Upper lobe of left lung (tissue), 6 donors: ENCODE measurements at regions not wholly inside any gene's neighbourhood (a gene's known extent, or its start where the extent isn't known, plus 50 kb on each side); places are given as distances from the start of the nearest gene placed in this dataset.

Experiments used
- ATAC-seq, 2 donors: fragments of 200-7000 bp; cut with Tn5 transposase; one replicate each; pipeline ENCODE4 v1.9.1; 2022; ENCODE audit warnings: mild to moderate bottlenecking in 2 of 2, moderate library complexity in 2 of 2; ENCODE audit not compliant: low FRiP score in 2 of 2
- DNase-seq, 2 donors: peaks; one replicate each; pipeline ENCODE4 v3.0.0-alpha.2; 2019 to 2020
- H3K27ac ChIP-seq, 4 donors: fragments of 200-600 bp; sonication (generic); one replicate each; pipeline ENCODE4 v1.5.1; 2016 to 2019
- H3K27me3 ChIP-seq, 4 donors: fragments of 200-600 bp; sonication (generic); one replicate each; pipeline ENCODE4 v1.5.1; 2017 to 2019
- H3K36me3 ChIP-seq, 4 donors: fragments of 200-600 bp; sonication (generic); one replicate each; pipeline ENCODE4 v1.5.1; 2016 to 2019
- H3K4me1 ChIP-seq, 4 donors: fragments of 200-600 bp; sonication (generic); one replicate each; pipeline ENCODE4 v1.5.1; 2018 to 2019
- H3K4me3 ChIP-seq, 4 donors: fragments of 200-600 bp; sonication (generic); one replicate each; pipeline ENCODE4 v1.5.1; 2017 to 2019; ENCODE audit warnings: mild to moderate bottlenecking in 2 of 4, moderate library complexity in 1 of 4
- H3K9me3 ChIP-seq, 4 donors: fragments of 200-600 bp; sonication (generic); one replicate each; pipeline ENCODE4 v1.5.1; 2018 to 2019
- EP300 ChIP-seq, 4 donors: sonication (generic); formaldehyde crosslinking; IDR thresholded peaks; one replicate each; pipeline ENCODE4 v1.5.1; 2017; ENCODE audit warnings: antibody characterized with exemption in 4 of 4, control low read depth in 2 of 4
- POLR2A ChIP-seq, 4 donors: fragments of 450-650 bp; IDR thresholded peaks; one replicate each; pipeline ENCODE4 v1.5.1; 2016 to 2017; ENCODE audit warnings: antibody characterized with exemption in 4 of 4, mild to moderate bottlenecking in 2 of 4
- POLR2AphosphoS5 ChIP-seq, 2 donors: sonication (generic); formaldehyde crosslinking; IDR thresholded peaks; one replicate each; pipeline ENCODE4 v1.5.1; 2017; ENCODE audit warnings: antibody characterized with exemption in 2 of 2
- WGBS, 2 donors: methylation state at CpG; one replicate each; pipeline ENCODE4 v1.1.5; 2017 to 2018; 5-methylcytosine and 5-hydroxymethylcytosine counted together
- TF ChIP-seq, protein P1 (sequence below), 6 experiments: fragments of 450-650 bp in 4 of 6; fragments of 200-600 bp in 2 of 6; sonication (generic) in 2 of 6; IDR thresholded peaks; one replicate each; pipeline ENCODE4 v1.5.1; 2016 to 2019; ENCODE audit warnings: antibody characterized with exemption in 6 of 6
- donor health status: DM: no; HTN: no; CAD: no; lungs with moderate emphysema.
- donor health status: DM: no; HTN: yes; CAD: no; lungs with severe emphysema.

DNA sequence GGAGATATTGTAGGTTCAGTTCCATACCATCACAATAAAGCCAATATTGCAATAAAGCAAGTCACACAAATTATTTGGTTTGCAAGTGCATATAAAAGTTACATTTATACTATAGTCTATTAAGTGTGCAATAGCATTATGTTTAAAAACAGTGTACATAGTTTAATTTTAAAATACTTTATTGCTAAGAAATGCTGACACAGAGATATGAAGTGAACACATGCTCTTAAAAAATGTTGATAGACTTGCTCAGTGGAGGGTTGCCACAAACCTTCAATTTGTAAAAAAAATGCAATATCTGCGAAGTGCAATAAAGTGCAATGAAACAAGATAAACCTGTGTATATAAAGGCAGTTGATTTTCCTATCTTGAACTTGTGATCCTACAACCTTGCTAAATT is 161.5 kb downstream of the PRDM13 start:
- TF ChIP-seq POLR2A (IDR thresholded peaks at IDR 0.05) (no peak), POLR2AphosphoS5 (IDR thresholded peaks at IDR 0.05) (no peak), EP300 (IDR thresholded peaks at IDR 0.05) (no peak)
- TF ChIP-seq, protein P1, sequence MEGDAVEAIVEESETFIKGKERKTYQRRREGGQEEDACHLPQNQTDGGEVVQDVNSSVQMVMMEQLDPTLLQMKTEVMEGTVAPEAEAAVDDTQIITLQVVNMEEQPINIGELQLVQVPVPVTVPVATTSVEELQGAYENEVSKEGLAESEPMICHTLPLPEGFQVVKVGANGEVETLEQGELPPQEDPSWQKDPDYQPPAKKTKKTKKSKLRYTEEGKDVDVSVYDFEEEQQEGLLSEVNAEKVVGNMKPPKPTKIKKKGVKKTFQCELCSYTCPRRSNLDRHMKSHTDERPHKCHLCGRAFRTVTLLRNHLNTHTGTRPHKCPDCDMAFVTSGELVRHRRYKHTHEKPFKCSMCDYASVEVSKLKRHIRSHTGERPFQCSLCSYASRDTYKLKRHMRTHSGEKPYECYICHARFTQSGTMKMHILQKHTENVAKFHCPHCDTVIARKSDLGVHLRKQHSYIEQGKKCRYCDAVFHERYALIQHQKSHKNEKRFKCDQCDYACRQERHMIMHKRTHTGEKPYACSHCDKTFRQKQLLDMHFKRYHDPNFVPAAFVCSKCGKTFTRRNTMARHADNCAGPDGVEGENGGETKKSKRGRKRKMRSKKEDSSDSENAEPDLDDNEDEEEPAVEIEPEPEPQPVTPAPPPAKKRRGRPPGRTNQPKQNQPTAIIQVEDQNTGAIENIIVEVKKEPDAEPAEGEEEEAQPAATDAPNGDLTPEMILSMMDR (IDR thresholded peaks at IDR 0.05), result no peak
- no peaks in the 10 kb centered on the region for H3K36me3 ChIP-seq
- WGBS, 2 donors, result 67 to 72% methylated on average over 1 of the region's 1 CpG

DNA sequence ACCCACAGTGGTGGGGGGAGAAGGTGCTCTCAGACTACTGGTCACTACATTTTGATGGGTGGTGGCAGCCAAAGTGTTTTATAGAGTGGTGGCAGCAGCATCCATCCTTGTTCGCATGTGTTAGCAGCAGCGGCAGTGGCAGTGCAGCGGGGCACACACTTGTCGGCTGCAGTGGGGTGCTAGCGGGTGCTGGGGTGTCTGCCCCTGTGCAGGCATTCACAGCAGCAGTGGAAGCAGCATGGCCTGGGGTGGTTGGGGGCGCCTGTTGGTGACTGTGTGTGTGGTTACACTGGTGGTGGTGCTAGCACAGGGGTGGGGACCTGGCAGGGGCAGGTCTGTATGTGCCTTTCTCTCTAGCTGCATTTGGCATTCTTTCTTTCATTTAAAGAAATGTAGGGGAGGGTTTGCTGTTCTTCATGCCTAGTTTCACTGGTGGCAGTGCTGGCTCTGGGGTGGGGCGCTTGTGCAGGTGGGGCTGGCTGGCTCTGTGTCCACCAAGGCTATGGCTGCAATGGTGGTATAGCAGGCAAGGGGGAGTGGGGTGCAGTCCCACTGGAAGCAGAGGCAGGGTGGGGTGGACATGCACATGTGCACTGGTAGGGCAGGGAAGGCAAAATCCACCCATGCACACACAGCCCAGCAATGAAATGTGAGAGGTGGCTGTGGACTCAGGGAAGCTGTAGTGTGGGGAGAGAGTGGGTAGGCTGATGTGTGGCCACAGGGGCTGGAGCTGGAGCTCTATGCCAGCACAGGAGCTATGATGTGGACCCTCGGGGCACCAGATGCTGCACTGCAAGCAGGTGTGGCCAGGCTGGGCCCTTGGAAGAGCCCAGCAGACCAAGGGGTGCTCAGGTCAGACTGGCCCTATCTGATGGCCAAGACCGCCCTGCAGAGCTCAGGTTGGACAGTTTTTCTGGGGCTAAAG is 173.3 kb downstream of the PRDM13 start:
- no peaks in the 10 kb centered on the region for H3K4me1 ChIP-seq
- no peaks in the 10 kb centered on the region for H3K36me3 ChIP-seq
- 91 to 93% methylated on average over 4 to 9 of the region's 9 CpGs for WGBS, 2 donors
- ATAC-seq, result peak; percentile 36 to 71
- peak in 1 of 2 donors; percentile 50 for DNase-seq
- no peak overlapping the region for H3K27ac ChIP-seq
- no peak overlapping the region for H3K4me3 ChIP-seq
- H3K9me3 ChIP-seq, result no peaks in the 10 kb centered on the region
- no peaks in the 10 kb centered on the region for H3K27me3 ChIP-seq
- TF ChIP-seq EP300 (IDR thresholded peaks at IDR 0.05), result no peak
- TF ChIP-seq, protein P1 (IDR thresholded peaks at IDR 0.05), result no peak
- no peak for TF ChIP-seq POLR2AphosphoS5 (IDR thresholded peaks at IDR 0.05)
- no peak for TF ChIP-seq POLR2A (IDR thresholded peaks at IDR 0.05)

More for the DNA sequence above, 161.5 kb downstream of the PRDM13 start:
- ATAC-seq (no peak), DNase-seq (no peak)
- H3K27me3 ChIP-seq, result no peaks in the 10 kb centered on the region
- H3K27ac ChIP-seq, result no peak overlapping the region
- H3K4me3 ChIP-seq, result no peak overlapping the region
- H3K4me1 ChIP-seq, result no peaks in the 10 kb centered on the region
- H3K9me3 ChIP-seq, result no peaks in the 10 kb centered on the region

DNA sequence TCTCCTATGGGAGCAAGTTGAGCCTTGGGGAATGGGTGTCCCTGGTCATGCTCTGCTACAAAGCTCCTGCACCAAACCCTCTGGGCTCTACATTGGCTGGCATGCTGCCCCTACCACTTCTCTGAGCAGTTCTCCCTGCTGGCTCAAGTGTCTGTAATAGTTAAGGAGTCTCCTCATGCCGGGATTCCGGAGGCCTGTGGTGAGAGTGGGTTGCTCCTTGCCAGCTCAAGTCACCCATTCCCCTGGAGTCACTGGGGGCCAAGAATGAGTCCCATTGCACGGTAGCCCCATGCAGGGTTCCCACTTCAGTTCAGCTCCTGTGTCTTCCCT is 173.9 kb downstream of the PRDM13 start:
- 65 to 93% methylated on average over 3 of the region's 3 CpGs for WGBS, 2 donors
- Histone ChIP-seq H3K4me1 (no peaks in the 10 kb centered on the region), H3K9me3 (no peaks in the 10 kb centered on the region), H3K27me3 (no peaks in the 10 kb centered on the region), H3K36me3 (no peaks in the 10 kb centered on the region), H3K27ac (no peak overlapping the region), H3K4me3 (no peak overlapping the region)
- TF ChIP-seq POLR2AphosphoS5 (IDR thresholded peaks at IDR 0.05), result no peak
- TF ChIP-seq EP300 (IDR thresholded peaks at IDR 0.05), result no peak
- TF ChIP-seq, protein P1 (IDR thresholded peaks at IDR 0.05), result no peak
- TF ChIP-seq POLR2A (IDR thresholded peaks at IDR 0.05), result no peak
- DNase-seq (peak in 1 of 2 donors; percentile 53), ATAC-seq (peak in 1 of 2 donors; percentile 69)

DNA sequence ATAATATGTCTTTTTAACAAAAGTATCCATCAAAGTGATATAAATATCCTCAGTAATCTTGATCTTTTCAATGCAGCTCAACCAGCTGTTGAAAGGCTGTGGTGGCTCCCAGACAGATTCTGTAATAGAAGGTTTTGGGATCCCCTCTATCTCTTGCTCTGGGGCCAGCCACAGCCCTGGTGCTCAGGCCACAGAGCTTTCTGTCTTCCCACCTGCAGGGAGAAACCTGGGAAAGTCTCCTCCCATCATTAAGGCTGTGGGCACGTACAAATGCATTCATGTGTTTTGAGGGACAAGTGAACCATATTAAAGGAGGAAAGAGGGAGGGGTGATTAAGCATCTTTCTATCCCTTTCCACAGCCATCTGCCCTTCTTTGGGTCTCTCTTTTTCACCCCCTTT is 183.1 kb downstream of the PRDM13 start:
- Histone ChIP-seq H3K36me3 (no peaks in the 10 kb centered on the region), H3K27me3 (no peaks in the 10 kb centered on the region), H3K9me3 (no peaks in the 10 kb centered on the region), H3K27ac (no peak overlapping the region), H3K4me3 (no peak overlapping the region), H3K4me1 (no peaks in the 10 kb centered on the region)
- DNase-seq (no peak), ATAC-seq (no peak)
- WGBS, 2 donors, result 20 to 41% methylated on average over 1 of the region's 1 CpG
- TF ChIP-seq POLR2AphosphoS5 (IDR thresholded peaks at IDR 0.05) (no peak), POLR2A (IDR thresholded peaks at IDR 0.05) (no peak), EP300 (IDR thresholded peaks at IDR 0.05) (no peak)
- TF ChIP-seq, protein P1 (IDR thresholded peaks at IDR 0.05), result no peak

DNA sequence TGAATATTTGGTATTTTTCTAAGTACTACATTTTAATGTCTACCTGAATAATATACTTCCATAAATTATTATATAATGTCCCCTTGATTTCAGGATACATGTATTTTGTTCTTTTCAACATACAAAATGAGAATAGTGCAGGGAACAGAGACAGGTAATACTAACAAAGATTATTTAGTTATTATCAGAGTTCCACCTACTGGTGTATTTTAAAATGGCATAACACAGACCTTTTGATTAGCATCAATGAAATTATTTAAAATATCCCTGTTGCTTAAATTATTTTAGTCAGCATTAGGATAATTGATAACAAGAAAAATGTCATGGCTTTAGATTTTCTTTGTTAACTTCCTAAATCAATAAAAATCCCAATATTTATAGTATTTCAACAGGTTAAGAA is 184.0 kb downstream of the PRDM13 start:
- no peak overlapping the region for H3K4me3 ChIP-seq
- H3K27me3 ChIP-seq, result no peaks in the 10 kb centered on the region
- ATAC-seq (no peak), DNase-seq (no peak)
- no peak for TF ChIP-seq EP300 (IDR thresholded peaks at IDR 0.05)
- TF ChIP-seq POLR2AphosphoS5 (IDR thresholded peaks at IDR 0.05), result no peak
- no peak for TF ChIP-seq POLR2A (IDR thresholded peaks at IDR 0.05)
- TF ChIP-seq, protein P1 (IDR thresholded peaks at IDR 0.05), result no peak
- no peaks in the 10 kb centered on the region for H3K36me3 ChIP-seq
- H3K4me1 ChIP-seq, result no peaks in the 10 kb centered on the region
- H3K9me3 ChIP-seq, result no peaks in the 10 kb centered on the region
- H3K27ac ChIP-seq, result no peak overlapping the region
